ENCODE measurements at regions not wholly inside any gene's neighbourhood (a gene's known extent, or its start where the extent isn't known, plus 50 kb on each side); places are given as distances from the start of the nearest gene placed in this dataset.

- Histone ChIP-seq H3K27ac (ENCODE audit: poor library complexity, severe bottlenecking) (no peak overlapping the region), H3K27me3 (ENCODE audit: insufficient read depth, poor library complexity, severe bottlenecking) (no peaks in the 10 kb centered on the region), H3K9me3 (ENCODE audit: severe bottlenecking) (no peaks in the 10 kb centered on the region), H3K36me3 (ENCODE audit: low read depth) (no peaks in the 10 kb centered on the region), H3K4me1 (ENCODE audit: insufficient read depth, poor library complexity, severe bottlenecking) (no peaks in the 10 kb centered on the region), H3K4me3 (ENCODE audit: severe bottlenecking) (no peak overlapping the region)
- no peak for DNase-seq (ENCODE audit: low spot score)
- no peak for TF ChIP-seq CTCF (IDR thresholded peaks at IDR 0.05; ENCODE audit: poor library complexity, severe bottlenecking)
- ATAC-seq (ENCODE audit: low read depth): no peak
Measured at GRCh38 chr1:187091666-187092065, 262.9 kb downstream of the PLA2G4A start.

GRCh38 chr1:187092104-187092503 is 263.4 kb downstream of the PLA2G4A start:
- H3K4me3 ChIP-seq (ENCODE audit: severe bottlenecking): no peak overlapping the region
- no peaks in the 10 kb centered on the region for H3K36me3 ChIP-seq (ENCODE audit: low read depth)
- ATAC-seq (ENCODE audit: low read depth) (no peak), DNase-seq (ENCODE audit: low spot score) (no peak)
- H3K27me3 ChIP-seq (ENCODE audit: insufficient read depth, poor library complexity, severe bottlenecking): no peaks in the 10 kb centered on the region
- H3K27ac ChIP-seq (ENCODE audit: poor library complexity, severe bottlenecking): no peak overlapping the region
- no peaks in the 10 kb centered on the region for H3K9me3 ChIP-seq (ENCODE audit: severe bottlenecking)
- no peak for TF ChIP-seq CTCF (IDR thresholded peaks at IDR 0.05; ENCODE audit: poor library complexity, severe bottlenecking)
- H3K4me1 ChIP-seq (ENCODE audit: insufficient read depth, poor library complexity, severe bottlenecking): no peaks in the 10 kb centered on the region

GRCh38 chr1:187096689-187097088 is 267.9 kb downstream of the PLA2G4A start:
- DNase-seq (ENCODE audit: low spot score) (no peak), ATAC-seq (ENCODE audit: low read depth) (no peak)
- TF ChIP-seq CTCF (IDR thresholded peaks at IDR 0.05; ENCODE audit: poor library complexity, severe bottlenecking): no peak
- Histone ChIP-seq H3K9me3 (ENCODE audit: severe bottlenecking) (no peaks in the 10 kb centered on the region), H3K27ac (ENCODE audit: poor library complexity, severe bottlenecking) (no peak overlapping the region), H3K4me3 (ENCODE audit: severe bottlenecking) (no peak overlapping the region), H3K27me3 (ENCODE audit: insufficient read depth, poor library complexity, severe bottlenecking) (no peaks in the 10 kb centered on the region), H3K4me1 (ENCODE audit: insufficient read depth, poor library complexity, severe bottlenecking) (no peaks in the 10 kb centered on the region), H3K36me3 (ENCODE audit: low read depth) (no peaks in the 10 kb centered on the region)

GRCh38 chr1:187110351-187110750 is 281.6 kb downstream of the PLA2G4A start:
- no peak for TF ChIP-seq CTCF (IDR thresholded peaks at IDR 0.05; ENCODE audit: poor library complexity, severe bottlenecking)
- Histone ChIP-seq H3K27ac (ENCODE audit: poor library complexity, severe bottlenecking) (no peak overlapping the region), H3K4me3 (ENCODE audit: severe bottlenecking) (no peak overlapping the region), H3K36me3 (ENCODE audit: low read depth) (no peaks in the 10 kb centered on the region), H3K4me1 (ENCODE audit: insufficient read depth, poor library complexity, severe bottlenecking) (no peaks in the 10 kb centered on the region), H3K9me3 (ENCODE audit: severe bottlenecking) (no peaks in the 10 kb centered on the region), H3K27me3 (ENCODE audit: insufficient read depth, poor library complexity, severe bottlenecking) (no peaks in the 10 kb centered on the region)
- ATAC-seq (ENCODE audit: low read depth) (no peak), DNase-seq (ENCODE audit: low spot score) (no peak)

GRCh38 chr1:187114792-187115191 is 286.0 kb downstream of the PLA2G4A start:
- Histone ChIP-seq H3K27me3 (ENCODE audit: insufficient read depth, poor library complexity, severe bottlenecking) (no peaks in the 10 kb centered on the region), H3K9me3 (ENCODE audit: severe bottlenecking) (no peaks in the 10 kb centered on the region), H3K4me1 (ENCODE audit: insufficient read depth, poor library complexity, severe bottlenecking) (no peaks in the 10 kb centered on the region), H3K27ac (ENCODE audit: poor library complexity, severe bottlenecking) (no peak overlapping the region), H3K36me3 (ENCODE audit: low read depth) (no peaks in the 10 kb centered on the region), H3K4me3 (ENCODE audit: severe bottlenecking) (no peak overlapping the region)
- no peak for TF ChIP-seq CTCF (IDR thresholded peaks at IDR 0.05; ENCODE audit: poor library complexity, severe bottlenecking)
- DNase-seq (ENCODE audit: low spot score): no peak
- ATAC-seq (ENCODE audit: low read depth): no peak
